B cell (primary cell): ENCODE measurements at regions not wholly inside any gene's neighbourhood (a gene's known extent, or its start where the extent isn't known, plus 50 kb on each side); places are given as distances from the start of the nearest gene placed in this dataset.

Source experiments
- ATAC-seq: fragments of 200-7000 bp; cut with Tn5 transposase; one replicate; pipeline ENCODE4 v1.10.0; 2021; ENCODE audit warnings: low read depth, mild to moderate bottlenecking, moderate number of reproducible peaks, moderate library complexity
- CTCF ChIA-PET: fragments of 350-600 bp; sonication (Branson Sonifier 250); formaldehyde crosslinking; loops from one replicate; lab custom pipeline; 2021; ENCODE audit warnings: antibody characterized with exemption, inconsistent platforms; lab: Charles Lee
- POLR2A ChIA-PET: fragments of 350-600 bp; sonication (Branson Sonifier 250); formaldehyde crosslinking; loops from one replicate; lab custom pipeline; 2021; ENCODE audit warnings: antibody characterized with exemption; lab: Charles Lee
- DNase-seq: peaks from one replicate; pipeline ENCODE4 v3.0.0; 2013
- H2AFZ ChIP-seq: 2 replicates; pipeline ENCODE4 v1.6.1; 2012; ENCODE audit warnings: mild to moderate bottlenecking, low read depth, low read length; ENCODE audit not compliant: insufficient read depth, poor library complexity, severe bottlenecking
- H3K27ac ChIP-seq, 2 donors: 1 replicate in 1 of 2; 2 replicates in 1 of 2; pipeline ENCODE4 v1.5.1; 2012 to 2013; ENCODE audit warnings: low read length in 2 of 2, mild to moderate bottlenecking in 2 of 2, moderate library complexity in 1 of 2
- H3K27me3 ChIP-seq, 4 experiments: fragments of 200-600 bp in 1 of 4; sonication (generic) in 1 of 4; replicated peaks in 1 of 4; 1 replicate in 2 of 4; 2 replicates in 2 of 4; pipeline versions ENCODE4 v1.6.1 to v1.7.0; 2013 to 2016; ENCODE audit warnings: low read length in 3 of 4, mild to moderate bottlenecking in 2 of 4, mixed read lengths in 1 of 4, moderate library complexity in 1 of 4; ENCODE audit not compliant: insufficient read depth in 4 of 4, control insufficient read depth in 3 of 4; ENCODE audit errors: control extremely low read depth in 1 of 4
- H3K36me3 ChIP-seq, 2 experiments: replicated peaks in 1 of 2; 1 replicate in 1 of 2; 2 replicates in 1 of 2; pipeline versions ENCODE4 v1.6.1 to v1.7.1; 2013; ENCODE audit warnings: low read length in 1 of 2; ENCODE audit not compliant: insufficient read depth in 2 of 2, control insufficient read depth in 1 of 2; ENCODE audit errors: control extremely low read depth in 1 of 2, extremely low read depth in 1 of 2
- H3K4me1 ChIP-seq, 2 donors: fragments of 200-600 bp in 1 of 2; sonication (generic) in 1 of 2; 1 replicate in 1 of 2; 2 replicates in 1 of 2; pipeline versions ENCODE4 v1.5.1 to v1.6.1; 2013 to 2017; ENCODE audit warnings: low read length in 2 of 2; ENCODE audit not compliant: control insufficient read depth in 2 of 2, insufficient read depth in 2 of 2
- H3K4me2 ChIP-seq: replicated peaks from 2 replicates; pipeline ENCODE3; 2012; ENCODE audit warnings: mild to moderate bottlenecking, low read depth, low read length; ENCODE audit not compliant: poor library complexity, severe bottlenecking
- H3K4me3 ChIP-seq, 5 experiments: fragments of 200-600 bp in 1 of 5; sonication (generic) in 1 of 5; 1 replicate in 3 of 5; 2 replicates in 2 of 5; pipeline versions ENCODE4 v1.5.1 to v1.7.0; 2011 to 2016; ENCODE audit warnings: low read length in 4 of 5, mild to moderate bottlenecking in 4 of 5, low read depth in 2 of 5, control low read depth in 1 of 5, moderate library complexity in 1 of 5; ENCODE audit not compliant: insufficient read depth in 1 of 5; ENCODE audit errors: control extremely low read depth in 1 of 5, extremely low read depth in 1 of 5
- H3K79me2 ChIP-seq: fragments of 200-600 bp; sonication (generic); one replicate; pipeline ENCODE4 v1.6.0; 2016; ENCODE audit warnings: low read length; ENCODE audit not compliant: control insufficient read depth, insufficient read depth
- H3K9ac ChIP-seq: fragments of 200-600 bp; sonication (generic); 2 replicates; pipeline ENCODE4 v1.6.1; 2017; ENCODE audit warnings: mild to moderate bottlenecking, low read length, moderate library complexity
- H3K9me3 ChIP-seq, 3 donors: one replicate each; pipeline versions ENCODE4 v1.6.1 to v1.7.1; 2013; ENCODE audit warnings: low read length in 2 of 3; ENCODE audit not compliant: control insufficient read depth in 2 of 3, insufficient read depth in 1 of 3; ENCODE audit errors: control extremely low read depth in 1 of 3
- H4K20me1 ChIP-seq: 2 replicates; pipeline ENCODE4 v1.6.0; 2012; ENCODE audit warnings: mild to moderate bottlenecking, low read length; ENCODE audit not compliant: insufficient read depth, control insufficient read depth, poor library complexity, severe bottlenecking
- H3K27ac Mint-ChIP-seq: one replicate; pipeline ENCODE4 v1.8.0; 2021; ENCODE audit warnings: mixed read lengths
- H3K27me3 Mint-ChIP-seq: one replicate; pipeline ENCODE4 v1.8.0; 2021; ENCODE audit warnings: mixed read lengths
- H3K4me1 Mint-ChIP-seq: one replicate; pipeline ENCODE4 v1.8.0; 2021; ENCODE audit warnings: mixed read lengths
- H3K4me3 Mint-ChIP-seq: one replicate; pipeline ENCODE4 v1.8.0; 2021; ENCODE audit warnings: mixed read lengths
- H3K9me3 Mint-ChIP-seq: one replicate; pipeline ENCODE4 v1.8.0; 2022; ENCODE audit warnings: mixed read lengths; ENCODE audit not compliant: insufficient read depth
- CTCF ChIP-seq: fragments of 200-600 bp; IDR thresholded peaks from one replicate; pipeline ENCODE4 v1.8.0; 2022; ENCODE audit warnings: antibody characterized with exemption, mild to moderate bottlenecking
- EZH2 ChIP-seq: IDR thresholded peaks from 2 replicates; pipeline ENCODE4 v1.6.1; 2012; ENCODE audit warnings: borderline replicate concordance, low read depth, mild to moderate bottlenecking, moderate library complexity, low read length; ENCODE audit not compliant: insufficient read depth, poor library complexity, severe bottlenecking
- WGBS: methylation state at CpG from one replicate; pipeline ENCODE4 v1.1.5; 2013; ENCODE audit warnings: missing lambda C conversion rate; ENCODE audit not compliant: insufficient coverage; 5-methylcytosine and 5-hydroxymethylcytosine counted together
- intact Hi-C: fragments of 100-400 bp; cut with micrococcal nuclease; formaldehyde crosslinking; loops from one replicate; pipeline ENCODE4 v1.10.0; 2022

- peaks cover 0 to 1% (median 0%) of the 10 kb centered on the region in 3 donors for H3K9me3 ChIP-seq
- no peak for TF ChIP-seq EZH2
- TF ChIP-seq CTCF = no peak
- CTCF ChIA-PET = no interaction called here
- no peaks in the 10 kb centered on the region for H3K79me2 ChIP-seq
- no peaks in the 10 kb centered on the region for H4K20me1 ChIP-seq
- Mint-ChIP-seq H3K4me1 (no peaks in the 10 kb centered on the region), H3K27ac (no peak overlapping the region), H3K27me3 (no peaks in the 10 kb centered on the region), H3K4me3 (no peak overlapping the region), H3K9me3 (peaks cover 3% of the 10 kb centered on the region)
- H3K4me1 ChIP-seq = no peaks in the 10 kb centered on the region
- H3K4me3 ChIP-seq = no peak overlapping the region
- no peak overlapping the region for H3K9ac ChIP-seq
- POLR2A ChIA-PET = no interaction called here
- no peaks in the 10 kb centered on the region for H3K27me3 ChIP-seq
- no CpG with 5 or more reads among the region's 3 CpGs for WGBS
- no peak overlapping the region for H2AFZ ChIP-seq
- no peaks in the 10 kb centered on the region for H3K36me3 ChIP-seq
- DNase-seq (no peak), ATAC-seq (no peak)
- intact Hi-C loops = no loop called here
- no peak overlapping the region for H3K27ac ChIP-seq
- no peak overlapping the region for H3K4me2 ChIP-seq
Observed at GRCh38 chr4:116110713-116111112, 974.7 kb downstream of the TRAM1L1 start.

GRCh38 chr4:116108606-116109005 lies 976.8 kb downstream of the TRAM1L1 start:
- POLR2A ChIA-PET = no interaction called here
- no peak overlapping the region for H3K4me3 Mint-ChIP-seq

More at GRCh38 chr4:116108606-116109005, 976.8 kb downstream of the TRAM1L1 start:
- CTCF ChIA-PET = no interaction called here
- no peak for ATAC-seq
- Mint-ChIP-seq H3K27ac (no peak overlapping the region), H3K27me3 (no peaks in the 10 kb centered on the region), H3K4me1 (no peaks in the 10 kb centered on the region), H3K9me3 (no peaks in the 10 kb centered on the region)
- Histone ChIP-seq H3K9me3 (peaks cover 0 to 1% (median 0%) of the 10 kb centered on the region in 3 donors), H3K27ac (no peak overlapping the region), H3K4me2 (no peak overlapping the region), H3K4me1 (no peaks in the 10 kb centered on the region), H3K27me3 (no peaks in the 10 kb centered on the region), H2AFZ (no peak overlapping the region), H3K4me3 (no peak overlapping the region), H3K79me2 (no peaks in the 10 kb centered on the region), H4K20me1 (no peaks in the 10 kb centered on the region), H3K9ac (no peak overlapping the region), H3K36me3 (no peaks in the 10 kb centered on the region)
- DNase-seq = no peak
- no peak for TF ChIP-seq EZH2
- TF ChIP-seq CTCF = no peak
- WGBS = 88% methylated on average over 4 of the region's 8 CpGs
- intact Hi-C loops = no loop called here
